ENCODE measurements at regions not wholly inside any gene's neighbourhood (a gene's known extent, or its start where the extent isn't known, plus 50 kb on each side); places are given as distances from the start of the nearest gene placed in this dataset.

DNA sequence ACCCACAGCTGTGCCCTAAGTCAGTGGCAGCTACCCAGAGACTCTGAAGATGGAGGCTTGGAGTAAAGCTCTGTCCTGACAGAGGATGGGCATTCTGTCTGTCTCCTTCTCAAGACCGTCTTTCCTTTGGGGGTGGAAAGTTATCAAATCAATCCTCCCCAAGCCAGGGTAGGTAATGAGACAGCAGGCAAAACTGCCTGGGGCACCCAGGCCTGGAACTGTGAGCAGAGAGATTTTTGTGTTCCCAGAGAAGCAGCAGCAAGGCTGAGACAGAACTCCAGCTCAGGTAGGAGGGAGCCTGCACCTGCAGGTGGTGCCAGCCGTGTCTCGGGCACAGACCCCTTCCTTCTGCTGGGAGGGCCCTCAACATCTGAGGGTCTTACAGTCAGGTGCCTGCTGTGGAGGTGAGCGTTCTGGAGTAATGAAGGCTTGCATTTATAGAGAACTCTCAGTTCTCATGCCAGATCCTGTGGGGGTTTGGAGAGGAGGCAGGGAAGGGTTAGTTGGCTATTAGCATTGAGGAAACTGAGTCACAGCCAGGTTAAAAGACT lies 95.6 kb downstream of the RIPK4 start:
- no peak for DNase-seq

DNA sequence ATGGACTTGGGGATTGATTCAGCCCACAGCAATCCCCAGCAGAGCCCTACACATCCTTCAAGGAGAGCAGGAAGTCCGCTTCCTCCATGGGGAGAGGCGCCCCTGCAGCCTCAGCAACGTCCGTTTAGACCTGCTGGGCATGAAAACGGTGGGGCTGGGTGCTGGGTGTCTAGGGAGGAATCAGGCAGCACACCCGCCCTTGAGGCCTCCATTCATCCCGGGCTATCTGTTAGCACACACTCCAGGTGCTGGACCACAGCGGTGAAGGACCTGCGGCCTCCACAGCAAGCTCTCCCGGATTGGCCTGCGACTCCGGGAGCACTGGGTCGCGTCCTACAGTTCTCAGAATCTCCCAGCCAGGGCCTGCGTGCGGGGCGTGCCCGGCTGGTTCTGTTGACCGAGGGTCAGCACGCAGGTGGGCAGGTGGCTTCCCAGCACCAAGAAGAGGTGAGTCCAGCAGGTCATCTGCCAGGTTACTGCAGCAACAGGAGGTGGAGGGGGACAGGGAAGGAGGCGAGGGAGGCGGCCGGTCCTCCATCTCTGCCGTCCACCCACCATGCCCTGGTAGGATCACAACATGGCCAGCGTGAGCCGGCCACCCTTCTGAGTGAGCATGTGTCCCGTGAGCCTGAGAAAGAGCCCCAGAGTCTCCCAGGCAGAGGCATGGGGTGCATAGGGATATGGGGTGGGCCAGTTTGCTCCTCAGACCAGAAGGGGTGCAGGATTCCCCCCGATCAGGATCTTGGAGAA lies 96.6 kb downstream of the RIPK4 start:
- no peak for DNase-seq

DNA sequence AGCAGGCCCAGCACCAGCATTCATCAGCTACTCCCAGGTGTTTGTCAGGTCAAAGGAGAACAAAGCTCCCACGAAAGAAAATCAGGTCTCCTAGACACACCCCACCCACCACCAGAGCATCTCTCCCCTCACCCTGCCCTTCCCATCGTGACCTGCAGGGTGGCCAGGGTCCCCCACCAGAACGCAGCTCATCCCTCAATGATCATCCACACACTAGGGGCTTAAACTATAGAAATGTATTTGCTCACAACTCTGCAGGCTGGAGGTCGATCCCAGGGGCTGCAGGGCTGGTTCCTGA lies 97.4 kb downstream of the RIPK4 start:
- DNase-seq: no peak

DNA sequence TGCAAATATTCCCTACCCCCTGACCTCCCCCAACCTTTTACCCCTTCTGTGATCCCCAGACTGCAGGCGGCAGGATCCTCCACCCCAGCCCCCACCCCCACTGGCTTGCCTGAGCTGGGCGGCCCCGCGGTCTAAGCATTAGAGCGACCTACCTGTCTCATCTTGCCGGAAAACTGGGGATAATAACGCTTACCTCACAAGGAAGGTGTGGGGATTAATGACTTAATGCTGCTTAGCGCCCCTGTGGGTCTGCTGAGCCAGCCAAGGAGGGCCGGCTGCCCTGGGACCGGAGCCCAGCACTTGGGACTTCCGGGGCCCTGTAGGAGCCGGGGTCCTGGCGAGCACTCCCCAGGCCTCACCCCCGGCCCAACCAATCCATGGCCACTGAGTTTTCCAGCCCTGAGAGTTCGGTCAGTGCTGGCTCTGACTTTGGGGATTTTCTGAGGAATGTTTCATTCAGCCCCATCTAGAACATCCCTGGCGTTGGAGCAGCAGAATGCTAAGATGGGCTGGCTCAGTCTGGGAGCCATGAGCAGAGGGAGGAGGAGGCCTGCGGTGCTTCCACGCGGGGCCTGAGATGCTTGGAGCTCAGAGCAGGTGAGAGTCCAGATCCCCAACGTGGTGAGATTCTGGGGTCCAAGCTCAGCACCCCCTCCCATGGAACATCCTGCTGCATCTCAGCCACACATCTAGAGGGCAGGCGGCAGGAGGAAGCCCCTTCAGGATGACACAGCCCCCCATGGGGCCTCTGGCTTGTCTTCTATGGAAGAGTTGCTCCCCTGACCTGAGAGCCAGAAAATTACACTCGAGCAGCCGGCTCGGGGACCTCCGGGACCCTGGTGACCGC lies 97.9 kb downstream of the RIPK4 start:
- no peak for DNase-seq

DNA sequence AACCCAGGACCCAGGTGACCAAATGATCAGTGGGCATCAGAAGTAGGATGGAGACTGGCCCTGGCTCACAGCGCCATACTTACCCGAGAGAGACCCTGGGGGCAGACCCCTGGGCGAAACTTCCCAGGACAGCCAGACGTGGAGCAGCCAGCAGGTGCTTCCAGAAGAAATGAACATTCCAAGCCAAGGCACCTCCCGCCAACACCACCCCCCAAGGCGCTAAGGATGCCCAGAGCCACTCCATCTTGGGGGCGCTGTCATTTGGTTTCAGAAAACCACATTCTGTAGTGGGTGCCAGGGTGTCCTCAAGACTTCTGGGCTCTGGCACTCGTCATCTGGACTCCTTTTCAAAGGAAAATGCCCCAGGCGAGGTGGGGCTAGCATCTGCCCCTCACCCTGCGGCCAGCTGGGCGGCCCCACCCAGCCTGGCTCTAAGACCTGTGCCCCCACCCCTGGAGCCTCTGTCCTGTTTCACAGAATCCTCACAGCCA lies 98.8 kb downstream of the RIPK4 start:
- no peak for DNase-seq

DNA sequence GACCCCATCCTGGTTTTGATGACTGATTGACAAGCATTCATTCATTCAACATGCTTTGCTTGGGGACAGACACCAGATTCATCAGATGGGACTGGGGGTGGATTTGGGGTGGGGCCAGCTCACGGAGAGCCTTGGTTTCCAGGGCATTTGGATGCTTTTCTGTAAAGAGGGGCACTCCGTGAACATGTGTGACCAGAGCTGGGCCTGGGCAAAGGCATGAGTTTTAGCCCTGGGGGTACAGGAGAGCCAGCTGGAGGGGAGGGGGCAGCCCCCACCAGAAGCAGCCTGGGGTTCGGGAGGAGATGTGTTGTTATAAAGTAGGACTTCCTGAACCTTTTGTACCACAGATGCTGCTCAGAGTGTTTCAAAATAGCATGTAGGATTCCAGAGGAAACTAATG lies 99.7 kb downstream of the RIPK4 start:
- no peak for DNase-seq

DNA sequence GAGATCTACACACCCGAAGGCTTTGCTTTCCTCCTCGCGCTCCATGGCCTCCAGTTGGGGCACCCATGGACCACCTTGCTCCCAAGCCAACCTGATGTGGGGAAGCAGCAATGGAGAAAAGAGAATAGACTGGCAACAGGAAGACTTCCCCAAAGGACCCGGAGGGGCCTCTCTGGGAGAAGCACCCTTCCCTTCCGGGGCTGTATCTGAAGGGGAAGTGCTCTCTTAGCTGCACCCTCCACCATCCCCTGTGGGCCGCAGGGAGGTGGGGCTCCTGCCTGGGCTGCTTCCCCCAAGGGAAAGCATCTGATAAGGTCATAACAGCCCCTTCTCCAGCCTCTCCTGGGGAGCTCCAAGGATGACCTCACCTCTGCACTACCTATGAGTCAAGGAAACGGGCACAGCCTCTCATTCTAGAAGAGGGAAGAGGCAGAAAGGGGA lies 100.2 kb downstream of the RIPK4 start:
- DNase-seq: no peak

DNA sequence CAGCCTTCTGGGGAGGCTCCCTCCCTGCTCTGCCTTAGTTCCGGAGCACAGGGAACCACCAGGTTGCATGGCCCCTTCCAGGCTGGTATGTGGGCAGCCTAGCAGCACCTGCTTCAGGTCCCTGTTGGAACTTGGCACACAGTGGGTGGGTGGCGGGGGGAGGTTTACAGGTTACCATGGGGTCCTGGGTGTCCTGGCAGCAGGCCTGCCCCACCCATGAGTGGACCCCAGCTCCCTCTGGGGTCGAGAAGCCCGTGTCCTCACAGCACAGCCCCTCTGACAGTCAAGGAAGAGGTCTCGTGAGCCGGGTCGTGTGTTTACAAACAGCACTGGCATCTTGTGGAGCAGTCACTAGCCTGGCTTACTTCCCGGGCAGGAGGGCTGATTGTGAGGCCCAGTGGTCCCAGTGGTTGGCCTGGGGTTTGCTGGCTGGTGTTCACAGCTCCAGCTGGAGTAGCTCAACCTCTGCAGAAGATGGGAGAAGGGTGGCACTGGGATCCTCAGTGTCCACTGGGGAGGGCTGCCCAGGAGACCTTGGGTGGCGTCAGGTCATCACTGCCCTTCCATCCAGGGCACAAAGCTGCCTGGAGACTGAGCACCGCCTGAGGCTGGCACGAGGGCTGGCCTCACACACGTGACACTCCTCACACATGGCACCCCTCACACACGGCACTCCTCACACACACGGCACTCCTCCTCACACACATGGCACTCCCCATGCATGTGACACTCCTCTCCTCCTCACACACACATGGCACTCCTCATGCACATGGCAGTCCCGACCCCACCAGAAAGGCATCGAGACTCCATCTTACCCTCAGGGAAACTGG lies 100.9 kb downstream of the RIPK4 start:
- no peak for DNase-seq

DNA sequence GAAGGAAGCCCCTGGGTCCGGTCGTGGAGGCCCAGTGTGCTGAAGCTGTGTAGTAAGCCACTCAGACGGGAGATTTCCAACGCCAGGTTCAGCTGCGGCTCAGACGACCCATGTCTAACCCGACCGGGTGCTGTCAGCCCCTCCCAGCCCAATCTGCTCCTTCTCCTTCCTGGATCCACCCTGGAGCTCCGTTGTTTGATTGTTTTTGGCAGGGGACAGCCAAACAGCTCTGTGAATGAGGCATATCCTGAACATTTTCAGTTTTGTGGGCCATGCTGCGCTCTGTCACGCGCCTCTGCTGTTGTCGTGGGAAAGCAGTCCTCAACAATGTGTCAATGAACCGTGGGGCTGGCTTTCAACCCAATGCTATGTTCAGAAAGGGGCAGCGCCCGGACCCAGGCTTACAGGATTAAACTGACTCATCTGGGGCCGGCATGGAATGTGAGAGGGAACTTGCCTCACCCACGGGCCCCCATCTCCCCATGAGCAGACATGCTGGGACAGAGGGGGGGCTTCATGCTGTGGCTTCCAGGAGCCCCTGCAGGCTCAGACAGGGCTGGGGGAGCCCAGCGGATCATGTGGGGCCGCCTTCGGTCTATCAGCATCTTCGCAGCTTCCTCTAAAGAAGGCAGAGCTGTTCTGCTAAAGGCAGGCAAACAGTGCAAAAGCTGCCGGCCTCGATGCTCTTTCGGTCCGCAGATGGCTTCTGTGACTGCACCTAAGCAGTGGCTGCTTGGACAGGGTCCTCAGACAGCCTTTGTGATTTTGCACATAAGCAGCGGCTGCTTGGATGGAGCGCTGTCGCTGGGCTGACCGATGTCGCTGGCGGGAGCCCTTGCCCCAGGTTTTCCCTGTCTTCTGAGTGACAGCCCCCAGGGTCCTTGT lies 101.7 kb downstream of the RIPK4 start:
- DNase-seq: peak; percentile 74

DNA sequence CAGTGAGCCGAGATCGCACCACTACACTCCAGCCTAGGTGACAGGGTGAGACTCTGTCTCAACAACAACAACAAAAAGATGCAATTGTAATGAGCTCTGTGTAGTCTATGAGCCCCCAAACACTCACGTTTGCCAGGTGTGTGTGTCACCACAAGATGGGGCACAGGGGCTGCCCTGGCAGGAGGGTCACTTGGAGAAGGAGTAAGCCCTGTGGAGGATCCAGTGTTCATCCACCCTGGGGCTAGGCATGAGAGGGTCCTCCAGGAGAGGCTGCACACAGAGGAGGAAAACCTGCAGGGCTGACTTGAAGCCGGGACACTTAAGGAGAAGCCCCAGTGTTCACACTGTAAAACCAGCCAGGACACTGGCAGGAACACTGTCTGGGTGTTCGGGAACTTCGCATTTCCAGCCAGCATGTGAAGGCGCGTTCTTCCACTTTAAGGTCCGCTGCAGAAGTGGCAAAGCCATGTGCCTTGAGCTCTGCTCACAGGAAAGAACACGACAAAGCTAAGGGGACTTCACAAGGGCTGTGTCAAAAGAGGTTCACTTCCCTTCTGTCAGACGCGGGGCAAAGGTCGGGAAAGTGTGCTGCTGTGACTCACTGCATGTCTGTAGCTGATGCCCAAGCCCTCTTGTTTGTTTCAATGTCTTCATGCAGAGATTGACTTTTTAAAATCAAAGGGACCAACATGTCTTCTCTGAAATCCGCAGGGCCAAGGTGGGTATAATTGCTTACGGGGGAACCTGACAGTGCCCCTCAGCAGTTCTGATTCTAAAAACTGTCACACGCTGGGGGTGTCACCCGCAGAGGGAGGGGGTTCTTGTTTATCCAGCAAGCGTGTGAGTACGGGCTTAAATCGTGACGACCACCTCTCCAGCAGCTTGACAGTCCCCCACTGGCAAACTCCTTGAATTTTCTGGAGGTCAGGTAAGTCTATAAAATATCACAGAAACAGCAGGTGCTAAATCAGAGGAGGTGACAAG lies 102.8 kb downstream of the RIPK4 start:
- DNase-seq: no peak

DNA sequence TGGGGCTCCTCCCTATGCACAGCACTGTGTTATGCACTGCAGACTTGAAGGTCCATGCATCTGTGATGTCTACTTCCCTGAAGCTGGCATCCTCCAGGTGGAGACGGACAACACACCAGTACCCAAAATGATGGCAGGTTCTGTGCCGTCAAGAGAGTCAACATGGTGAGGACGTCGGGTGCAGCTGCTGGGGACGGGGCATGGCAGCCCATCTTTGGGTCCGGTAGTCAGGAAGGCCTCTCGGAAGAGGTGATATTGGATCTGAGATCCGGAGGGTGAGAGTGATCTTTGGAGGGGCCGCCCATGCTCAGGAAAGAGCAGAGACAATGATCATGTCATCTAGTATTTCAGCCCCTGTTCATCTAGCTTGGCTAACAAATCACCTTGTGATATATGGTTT lies 104.1 kb downstream of the RIPK4 start:
- no peak for DNase-seq

DNA sequence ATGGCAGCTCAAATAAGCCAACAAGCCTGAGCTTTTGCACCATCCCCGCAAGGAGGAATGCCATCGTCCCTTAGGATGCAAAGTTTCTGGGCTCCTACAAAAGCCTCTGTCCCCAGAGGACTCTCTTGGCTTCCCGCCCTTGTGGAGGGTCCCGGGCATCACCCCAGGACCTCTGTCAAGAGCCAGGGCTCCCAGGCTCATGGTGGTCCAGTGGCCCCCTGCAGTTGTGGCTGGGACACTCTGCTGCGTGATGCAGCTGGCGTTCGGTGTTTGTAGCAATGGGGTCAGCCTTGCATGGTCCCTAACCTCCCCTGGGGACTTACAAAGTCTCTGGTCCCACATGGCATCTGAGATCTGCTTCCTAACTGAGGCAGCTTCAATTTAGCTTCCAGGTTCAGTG lies 104.7 kb downstream of the RIPK4 start:
- DNase-seq: no peak

DNA sequence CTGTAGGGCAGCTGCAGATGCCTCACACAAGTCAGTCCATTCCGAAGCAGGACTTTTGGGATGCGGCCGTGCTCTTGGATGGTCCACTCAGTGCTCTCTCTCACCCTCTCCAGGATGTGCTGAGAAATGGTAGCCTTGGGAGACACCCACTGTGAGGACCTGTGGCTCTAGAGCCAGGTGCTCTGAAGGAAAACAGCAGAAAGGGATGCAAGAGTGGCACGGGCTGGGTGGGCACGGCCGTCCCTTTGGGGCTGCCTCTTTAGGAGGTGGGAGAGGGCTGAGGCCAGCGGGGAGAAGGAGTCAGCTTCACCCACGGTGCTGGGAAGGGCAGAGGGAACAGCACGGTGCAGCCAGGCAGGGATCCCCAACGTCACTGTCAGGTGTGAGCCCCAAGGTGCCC lies 106.1 kb downstream of the RIPK4 start:
- DNase-seq: no peak

DNA sequence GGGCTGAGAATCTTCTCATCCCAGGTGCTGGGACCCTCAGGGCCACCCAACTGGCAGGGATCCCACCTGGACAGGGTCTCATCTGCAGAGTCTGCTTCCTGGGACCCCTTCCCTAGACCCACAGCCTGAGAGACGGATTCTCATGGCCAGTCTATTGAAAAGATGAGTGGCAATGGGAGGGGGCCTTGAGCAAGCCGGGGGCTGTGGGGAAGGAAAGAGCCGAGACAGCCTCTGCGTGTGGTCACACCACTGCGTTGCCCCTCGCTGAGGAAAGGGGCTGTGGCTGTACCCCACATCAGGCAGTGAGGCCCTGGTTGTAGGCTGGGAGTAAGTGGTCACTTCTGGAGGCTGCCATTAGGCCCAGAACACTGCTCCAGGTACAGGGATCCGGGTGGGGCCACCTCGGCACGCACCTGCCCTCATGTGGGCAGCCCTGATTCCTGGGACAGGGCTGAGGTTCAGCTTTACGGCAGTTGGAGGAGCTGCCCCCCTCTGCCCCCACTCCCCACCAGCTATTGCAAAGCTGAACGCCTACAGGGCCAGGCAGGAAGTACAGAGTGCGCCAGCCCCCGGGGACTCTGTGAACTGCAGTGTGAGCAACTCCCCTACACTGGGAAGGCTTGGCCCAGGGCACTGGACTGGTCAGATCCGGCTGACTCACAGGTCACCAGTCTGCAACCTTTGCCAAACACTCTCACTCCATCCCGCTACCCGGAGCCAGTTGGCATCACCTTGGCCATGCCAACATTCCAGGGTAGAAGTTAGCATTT lies 106.9 kb downstream of the RIPK4 start:
- no peak for DNase-seq

DNA sequence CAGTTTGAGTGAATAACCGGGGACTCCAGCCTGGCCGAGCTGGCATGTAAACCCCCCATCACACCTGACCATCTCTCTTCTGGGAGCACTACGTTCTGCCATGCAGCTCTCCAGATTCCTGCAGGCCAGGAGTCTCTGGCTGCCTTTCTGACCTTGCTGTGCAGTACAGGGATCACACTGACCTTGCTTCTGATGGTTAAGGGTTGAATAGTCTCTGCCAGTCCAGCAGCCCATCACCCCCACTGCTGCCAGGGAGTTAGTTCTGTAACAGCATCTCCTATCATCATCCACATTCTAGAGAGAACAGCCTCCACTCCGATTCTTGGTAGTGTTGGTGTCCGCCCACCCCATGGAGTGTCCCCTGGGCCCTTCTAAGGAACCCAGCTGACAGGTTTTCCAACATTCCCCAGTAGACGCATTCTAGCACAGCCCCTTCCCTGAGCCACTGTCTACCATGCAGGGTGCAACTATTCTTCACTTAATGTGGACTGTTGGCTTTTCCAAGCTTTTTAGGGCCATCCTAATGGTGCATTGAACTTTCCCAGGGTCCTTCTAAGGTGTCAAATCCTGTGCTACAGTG lies 109.8 kb downstream of the RIPK4 start:
- DNase-seq: no peak

DNA sequence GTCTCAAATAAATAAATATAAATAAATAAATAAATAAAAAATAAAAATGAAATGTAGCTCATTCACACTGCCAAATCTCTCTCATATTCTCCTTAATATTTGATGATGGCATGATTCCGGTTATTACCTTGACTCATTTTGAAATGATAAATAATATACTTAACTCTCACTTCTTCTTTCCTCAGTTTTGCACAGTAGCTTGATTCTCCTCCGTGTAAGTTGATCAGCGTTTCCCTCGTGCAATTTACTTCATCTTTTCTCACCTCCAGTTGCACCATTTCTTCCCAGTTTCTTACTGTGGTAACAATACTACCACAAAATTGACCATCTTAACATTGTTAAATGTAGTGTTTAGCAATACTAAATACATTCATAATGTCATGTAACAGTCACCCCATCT lies 111.6 kb downstream of the RIPK4 start:
- no peak for DNase-seq

DNA sequence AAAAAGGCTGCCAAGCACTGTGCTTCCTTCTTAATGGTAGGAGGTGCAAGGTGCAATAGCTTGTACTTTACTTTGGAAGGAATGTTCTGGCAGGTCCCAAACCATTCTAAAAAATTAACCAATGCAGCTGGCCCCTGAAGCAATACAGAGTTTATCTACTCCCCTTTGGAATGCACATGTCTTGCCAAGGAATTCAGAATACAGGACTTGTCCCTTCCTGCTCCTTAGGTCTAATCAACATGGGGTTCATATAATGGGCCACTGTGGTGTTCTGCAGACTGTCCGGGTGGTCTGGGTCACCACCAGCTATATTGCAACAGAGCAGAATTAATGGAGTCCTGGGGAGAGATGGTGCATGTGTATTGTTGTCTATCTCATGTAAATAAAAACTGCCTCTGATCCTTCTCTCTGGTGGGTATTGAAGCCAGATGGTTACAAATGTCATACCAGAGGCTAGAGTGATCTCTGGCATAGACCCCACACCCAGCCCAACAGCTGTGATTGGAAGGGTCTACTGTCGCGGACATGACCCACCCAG lies 112.8 kb downstream of the RIPK4 start:
- DNase-seq: peak; percentile 74

DNA sequence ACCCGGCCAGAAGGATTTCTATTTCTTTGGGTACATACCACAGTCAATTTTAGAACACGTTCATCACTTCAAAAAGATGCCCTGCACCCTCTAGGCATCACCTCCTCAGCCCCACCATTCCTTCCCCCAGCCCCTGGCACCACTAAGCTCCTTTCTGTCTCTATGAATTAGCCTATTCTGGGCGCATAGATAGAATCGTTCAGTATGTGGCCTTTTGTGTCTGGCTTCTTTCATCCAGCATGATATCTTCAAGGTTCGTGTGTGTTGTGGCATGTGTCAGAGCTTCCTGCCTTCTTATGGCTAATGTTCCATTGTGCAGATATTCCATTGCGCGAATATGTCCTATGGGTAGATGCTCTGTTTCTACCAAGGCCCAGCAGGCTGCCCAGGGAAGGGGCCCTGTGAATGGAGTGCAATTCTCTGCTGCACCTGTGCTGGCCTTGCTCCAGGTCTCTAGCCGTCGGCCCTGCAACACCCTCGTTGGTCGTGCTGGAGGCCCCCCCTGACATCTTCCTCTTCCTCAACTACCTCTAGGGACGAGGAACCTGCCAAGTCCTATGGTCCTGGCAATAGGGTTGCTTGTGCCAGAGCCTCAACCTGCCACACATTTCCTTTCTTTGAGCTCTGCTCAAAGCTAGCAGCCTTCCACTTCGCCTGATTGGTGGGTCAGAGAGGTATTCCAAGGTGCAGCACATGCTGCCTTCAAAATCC lies 113.5 kb downstream of the RIPK4 start:
- no peak for DNase-seq

DNA sequence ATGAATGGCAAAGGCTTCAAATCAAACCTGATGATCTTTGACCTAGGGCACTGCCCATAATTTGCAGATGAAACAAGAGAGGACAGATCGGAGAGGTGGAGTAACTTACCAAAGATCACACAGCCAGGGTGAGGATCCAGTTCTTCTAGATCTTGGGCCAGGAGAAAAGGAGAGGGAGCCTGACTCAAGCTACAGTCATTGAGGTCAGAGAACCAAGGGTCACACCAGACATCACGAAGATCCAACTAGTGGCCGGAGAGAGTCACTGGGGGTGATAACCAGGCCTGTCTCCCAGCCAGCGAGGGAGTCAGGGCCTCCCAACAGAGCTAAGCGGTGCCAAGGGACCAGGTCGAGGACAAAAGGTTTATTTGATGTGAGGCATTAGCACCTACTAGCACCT lies 115.0 kb downstream of the RIPK4 start:
- DNase-seq: no peak
